ENCODE measurements at regions not wholly inside any gene's neighbourhood (a gene's known extent, or its start where the extent isn't known, plus 50 kb on each side); places are given as distances from the start of the nearest gene placed in this dataset.
A peak's percentile ranks its signal among the peaks of the same experiment; 100 is the strongest.
"Not testable (repeated sequence)": the region's sequence is repeated elsewhere in the genome, so short reads cannot be mapped to it uniquely, and the experiment has no call there.

DNA sequence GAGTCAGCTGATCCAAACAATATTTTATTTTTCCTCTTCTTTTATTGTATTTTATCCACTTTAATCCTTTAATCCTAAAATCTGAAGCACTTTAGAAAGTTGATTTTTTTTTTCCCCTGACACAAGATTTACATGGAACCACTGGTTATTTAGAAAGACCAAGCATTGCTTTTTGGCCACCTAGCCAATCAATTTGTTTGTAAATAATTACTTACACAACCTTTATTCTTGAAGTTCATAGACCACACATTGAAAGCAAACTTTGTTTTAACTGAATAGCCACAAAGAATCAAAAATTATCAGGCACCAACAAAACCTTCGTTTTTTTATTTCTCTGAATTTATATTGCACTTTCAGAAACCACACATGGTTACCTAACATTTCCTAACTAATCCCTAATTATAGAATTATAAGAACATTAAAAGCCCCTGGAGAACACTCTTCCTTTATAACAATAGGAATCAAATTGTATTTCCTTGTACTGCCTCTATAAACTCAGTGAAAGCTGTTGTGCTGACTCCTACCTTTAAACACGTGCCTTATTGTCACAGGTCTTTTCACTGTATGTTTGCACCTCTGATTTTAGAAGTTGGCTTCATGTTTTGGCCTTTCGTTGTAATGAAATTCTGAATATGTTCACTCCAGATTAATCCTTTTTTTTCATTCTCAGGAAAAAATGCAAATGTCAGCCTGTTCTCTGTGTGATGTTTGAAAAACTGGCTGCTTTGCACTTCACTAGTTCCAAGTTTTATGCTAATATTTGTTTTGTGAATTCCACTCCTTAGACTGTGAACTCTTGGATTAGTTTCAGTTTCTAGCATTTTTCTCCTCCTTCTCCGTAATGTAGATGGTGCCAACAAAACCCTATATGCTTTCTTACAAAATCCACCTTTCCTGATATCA is 1511.9 kb downstream of the REEP3 start:
- DNase-seq (ENCODE audit: low spot score), result no peak

- DNase-seq (ENCODE audit: low spot score), result no peak
Observed at GRCh38 chr10:65033957-65034356, 1512.8 kb downstream of the REEP3 start.

DNA sequence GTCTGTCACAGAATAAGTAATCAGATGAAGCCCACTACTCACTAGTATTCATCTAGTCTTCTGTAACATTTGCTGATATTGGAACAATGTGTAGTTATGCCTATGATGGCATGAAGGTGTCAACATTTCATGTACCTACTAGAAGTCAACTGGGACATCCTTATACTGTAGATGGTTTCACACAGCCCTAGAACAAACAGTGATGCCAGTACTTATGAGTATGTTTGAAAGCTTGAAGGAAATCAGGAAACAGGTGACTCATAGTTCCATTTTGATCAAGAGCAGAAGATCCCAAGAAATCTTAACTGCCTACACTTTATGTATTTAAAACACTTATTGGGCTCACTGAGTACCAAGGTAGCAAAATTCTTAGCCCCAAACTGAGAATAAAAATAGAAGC is 1519.6 kb downstream of the REEP3 start:
- no peak for DNase-seq (ENCODE audit: low spot score)

DNA sequence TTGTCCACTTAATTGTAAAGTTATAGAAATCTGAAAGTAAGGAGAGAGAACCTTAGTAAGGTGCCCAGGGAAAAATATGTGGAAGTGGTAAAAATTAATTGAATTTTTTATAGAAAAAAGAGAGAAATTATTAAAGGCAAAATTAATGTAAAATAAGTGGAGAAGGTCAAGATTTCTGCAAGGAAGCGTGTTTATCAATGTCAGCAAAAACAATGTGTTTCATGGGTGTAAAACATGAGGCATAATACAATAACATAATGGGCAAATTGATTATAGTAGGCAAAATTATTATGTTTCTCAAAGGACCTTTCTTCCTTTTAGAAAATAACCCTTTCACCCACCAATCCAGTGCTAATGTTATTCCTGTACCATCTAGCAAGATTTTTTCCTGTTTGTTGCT is 1520.1 kb downstream of the REEP3 start:
- no peak for DNase-seq (ENCODE audit: low spot score)

- no peak for DNase-seq (ENCODE audit: low spot score)
Observed at GRCh38 chr10:65042496-65042895, 1521.3 kb downstream of the REEP3 start.

- DNase-seq (ENCODE audit: low spot score), result no peak
Observed at GRCh38 chr10:65046831-65047230, 1525.6 kb downstream of the REEP3 start.

DNA sequence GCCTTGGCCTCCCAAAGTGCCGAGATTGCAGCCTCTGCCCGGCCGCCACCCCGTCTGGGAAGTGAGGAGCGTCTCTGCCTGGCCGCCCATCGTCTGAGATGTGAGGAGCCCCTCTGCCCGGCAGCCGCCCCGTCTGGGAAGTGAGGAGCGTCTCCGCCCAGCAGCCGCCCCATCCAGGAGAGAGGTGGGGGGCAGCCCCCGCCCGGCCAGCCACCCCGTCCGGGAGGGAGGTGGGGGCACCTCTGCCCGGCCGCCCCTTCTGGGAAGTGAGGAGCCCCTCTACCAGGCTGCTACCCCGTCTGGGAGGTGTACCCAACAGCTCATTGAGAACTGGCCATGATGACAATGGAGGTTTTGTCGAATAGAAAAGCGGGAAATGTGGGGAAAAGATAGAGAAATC is 1530.9 kb downstream of the REEP3 start:
- DNase-seq (ENCODE audit: low spot score), result not testable (repeated sequence)

- DNase-seq (ENCODE audit: low spot score), result not testable (repeated sequence)
Observed at GRCh38 chr10:65053397-65053796, 1532.2 kb downstream of the REEP3 start.

GRCh38 chr10:65053831-65054351 is 1532.7 kb downstream of the REEP3 start:
- DNase-seq (ENCODE audit: low spot score), result not testable (repeated sequence)

GRCh38 chr10:65054701-65055100 is 1533.5 kb downstream of the REEP3 start:
- not testable (repeated sequence) for DNase-seq (ENCODE audit: low spot score)

GRCh38 chr10:65065278-65065677 is 1544.1 kb downstream of the REEP3 start:
- DNase-seq (ENCODE audit: low spot score), result no peak

GRCh38 chr10:65083222-65083621 is 1562.0 kb downstream of the REEP3 start:
- no peak for DNase-seq (ENCODE audit: low spot score)

DNA sequence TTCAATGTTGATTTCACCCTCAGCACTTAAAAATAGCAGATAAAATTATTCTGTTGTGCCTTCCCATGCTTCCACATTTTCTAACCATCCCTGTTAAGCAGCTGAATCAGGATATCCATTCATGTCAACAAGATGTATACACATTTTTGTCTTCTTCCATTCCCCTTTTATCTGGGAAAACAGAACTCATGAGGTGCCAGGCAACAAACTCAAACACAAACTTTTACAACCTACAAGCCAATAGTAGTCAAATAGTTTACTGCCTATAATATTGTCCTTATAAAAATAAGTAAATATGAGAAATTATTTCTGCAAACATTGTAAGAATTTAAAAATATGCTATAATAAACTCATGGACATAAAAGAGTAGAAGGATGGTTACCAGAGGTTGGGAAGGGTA is 1569.8 kb downstream of the REEP3 start:
- no peak for DNase-seq (ENCODE audit: low spot score)

DNA sequence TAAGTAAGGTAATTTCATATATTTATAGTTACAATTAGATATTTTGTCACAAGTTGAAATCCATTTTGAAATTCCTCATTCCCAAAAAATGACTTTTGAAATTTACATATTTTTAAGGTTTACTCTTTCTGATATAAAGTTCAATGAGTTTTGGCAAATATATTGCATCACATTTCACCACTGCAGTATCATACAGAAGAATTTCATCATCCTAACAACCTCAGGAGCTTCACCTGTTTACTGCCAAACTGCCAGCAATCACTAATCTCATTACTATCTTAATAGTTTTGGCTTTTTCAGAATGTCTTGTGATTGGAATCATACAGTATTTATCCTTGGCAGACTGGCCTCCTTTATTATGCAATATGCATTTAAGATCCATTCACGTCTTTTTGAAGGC is 1578.9 kb downstream of the REEP3 start:
- DNase-seq (ENCODE audit: low spot score), result no peak

DNA sequence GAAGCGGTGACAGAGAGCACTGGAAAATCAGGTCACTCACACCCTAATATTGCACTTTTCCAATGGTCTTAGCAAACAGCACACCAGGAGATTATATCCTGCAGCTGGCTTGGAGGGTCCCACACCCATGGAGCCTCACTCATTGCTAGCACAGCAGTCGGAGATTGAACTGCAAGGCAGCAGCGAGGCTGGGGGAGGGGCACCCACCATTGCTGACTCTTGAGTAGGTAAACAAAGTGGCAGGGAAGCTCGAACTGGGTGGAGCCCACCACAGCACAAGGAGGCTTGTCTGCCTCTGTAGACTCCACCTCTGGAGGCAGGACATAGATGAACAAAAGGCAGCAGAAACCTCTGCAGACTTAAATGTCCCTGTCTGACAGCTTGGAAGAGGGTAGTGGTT is 1579.7 kb downstream of the REEP3 start:
- DNase-seq (ENCODE audit: low spot score), result not testable (repeated sequence)

DNA sequence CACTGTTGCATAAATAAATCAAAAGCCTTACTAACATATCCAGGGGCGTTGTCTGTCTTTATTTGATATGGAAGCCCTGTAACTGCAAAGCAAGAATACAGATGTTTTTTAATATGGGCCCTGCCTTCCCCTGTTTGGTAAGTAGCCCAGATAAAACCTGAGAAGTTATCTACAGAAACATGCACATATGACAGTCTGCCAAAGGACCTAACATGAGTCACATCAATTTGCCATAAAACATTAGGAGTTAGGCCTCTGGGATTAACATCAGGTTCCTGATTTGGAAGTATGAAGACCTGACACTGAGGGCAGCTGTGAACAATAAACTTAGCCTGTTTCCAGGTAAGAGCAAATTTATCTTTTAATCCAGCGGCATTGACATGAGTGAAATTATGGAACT is 1588.8 kb downstream of the REEP3 start:
- DNase-seq (ENCODE audit: low spot score), result peak; percentile 12

DNA sequence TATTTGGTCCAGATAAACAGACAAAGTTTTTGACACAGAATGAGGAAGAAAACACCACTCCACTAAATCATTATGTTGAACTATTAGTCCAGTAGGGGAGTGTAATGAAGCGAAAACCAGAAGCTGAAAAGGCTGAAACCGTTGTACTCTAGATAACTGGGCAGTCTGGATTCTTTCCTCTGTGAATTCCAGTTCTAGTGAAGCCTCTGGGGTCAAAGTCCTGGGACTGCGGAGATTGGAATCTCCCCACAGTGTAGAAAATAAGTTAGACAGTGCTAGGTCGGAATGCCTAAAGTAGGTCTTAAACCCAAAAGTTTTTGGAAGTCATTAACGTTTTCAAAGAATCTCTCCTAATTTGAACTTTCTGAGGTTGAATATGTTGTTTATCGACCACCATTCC is 1589.9 kb downstream of the REEP3 start:
- not testable (repeated sequence) for DNase-seq (ENCODE audit: low spot score)

GRCh38 chr10:65112573-65112972 is 1591.4 kb downstream of the REEP3 start:
- DNase-seq (ENCODE audit: low spot score), result no peak

- no peak for DNase-seq (ENCODE audit: low spot score)
Observed at GRCh38 chr10:65123120-65123519, 1601.9 kb downstream of the REEP3 start.

DNA sequence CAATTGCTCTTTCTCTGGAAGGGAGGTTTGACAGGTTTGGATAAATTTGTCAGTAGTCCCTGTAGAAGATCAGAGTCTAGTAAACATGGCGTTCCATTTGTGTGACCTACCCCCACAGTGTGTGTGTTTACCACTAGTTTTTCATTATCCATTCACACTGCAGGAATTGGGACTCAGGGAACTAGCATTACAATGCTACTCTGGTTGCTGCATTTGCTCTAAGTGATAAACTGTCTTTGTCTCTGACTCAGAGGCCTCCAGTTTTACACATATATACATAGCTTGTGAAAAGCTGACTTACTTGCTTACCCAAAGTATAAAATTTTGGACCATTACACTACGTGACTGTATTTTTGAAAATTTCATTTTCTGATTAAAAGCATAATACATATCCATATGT is 1604.0 kb downstream of the REEP3 start:
- DNase-seq (ENCODE audit: low spot score), result no peak

GRCh38 chr10:65126288-65126687 is 1605.1 kb downstream of the REEP3 start:
- DNase-seq (ENCODE audit: low spot score), result no peak

DNA sequence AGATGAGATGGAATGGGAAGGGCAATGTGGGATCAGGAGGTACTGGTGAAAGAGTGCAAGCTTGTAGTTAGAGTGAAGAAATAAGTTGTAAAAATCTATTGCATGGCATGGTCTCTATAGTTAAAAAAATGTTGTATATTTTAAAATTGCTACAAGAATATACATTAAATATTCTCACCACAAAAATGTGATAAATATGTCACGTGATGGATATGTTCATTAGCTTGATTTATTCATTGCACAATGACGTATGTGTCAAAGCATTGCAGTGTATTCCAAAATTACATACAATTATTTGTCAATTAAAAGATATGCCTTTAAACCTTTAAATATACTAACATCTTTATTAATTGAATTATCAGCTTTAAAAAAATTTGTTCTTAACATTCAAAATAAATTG is 1607.1 kb downstream of the REEP3 start:
- DNase-seq (ENCODE audit: low spot score), result no peak

GRCh38 chr10:65130162-65130758 is 1609.1 kb downstream of the REEP3 start:
- no peak for DNase-seq (ENCODE audit: low spot score)

All from A172 (cell line).